ENCODE measurements at regions not wholly inside any gene's neighbourhood (a gene's known extent, or its start where the extent isn't known, plus 50 kb on each side); places are given as distances from the start of the nearest gene placed in this dataset.

DNA sequence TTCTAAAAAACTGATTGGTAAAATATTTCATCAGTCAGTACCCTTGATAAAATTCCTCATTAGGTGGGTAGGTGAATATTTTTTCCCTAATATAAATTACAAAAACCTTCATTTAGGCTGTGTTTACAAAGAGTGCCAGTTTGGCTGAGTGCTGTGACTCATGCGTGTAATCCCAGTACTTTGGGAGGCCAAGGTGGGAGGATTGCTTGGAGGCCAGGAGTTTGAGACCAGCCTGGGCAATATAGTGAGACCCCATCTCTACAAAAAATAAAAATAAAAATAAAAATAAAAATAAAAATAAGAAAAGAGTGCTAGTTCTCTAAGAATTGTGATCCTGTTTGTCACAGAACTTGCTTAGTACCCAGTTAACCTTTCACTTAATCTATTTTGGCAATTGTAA is 398.4 kb upstream of the RGS6 start:
- Histone ChIP-seq H3K27ac (no peak overlapping the region), H3K27me3 (ENCODE audit: low read depth) (no peaks in the 10 kb centered on the region), H3K36me3 (no peaks in the 10 kb centered on the region), H3K4me1 (peaks cover 13% of the 10 kb centered on the region), H3K9me3 (no peaks in the 10 kb centered on the region), H3K4me3 (no peak overlapping the region)
- DNase-seq: no peak
- TF ChIP-seq, protein P1, sequence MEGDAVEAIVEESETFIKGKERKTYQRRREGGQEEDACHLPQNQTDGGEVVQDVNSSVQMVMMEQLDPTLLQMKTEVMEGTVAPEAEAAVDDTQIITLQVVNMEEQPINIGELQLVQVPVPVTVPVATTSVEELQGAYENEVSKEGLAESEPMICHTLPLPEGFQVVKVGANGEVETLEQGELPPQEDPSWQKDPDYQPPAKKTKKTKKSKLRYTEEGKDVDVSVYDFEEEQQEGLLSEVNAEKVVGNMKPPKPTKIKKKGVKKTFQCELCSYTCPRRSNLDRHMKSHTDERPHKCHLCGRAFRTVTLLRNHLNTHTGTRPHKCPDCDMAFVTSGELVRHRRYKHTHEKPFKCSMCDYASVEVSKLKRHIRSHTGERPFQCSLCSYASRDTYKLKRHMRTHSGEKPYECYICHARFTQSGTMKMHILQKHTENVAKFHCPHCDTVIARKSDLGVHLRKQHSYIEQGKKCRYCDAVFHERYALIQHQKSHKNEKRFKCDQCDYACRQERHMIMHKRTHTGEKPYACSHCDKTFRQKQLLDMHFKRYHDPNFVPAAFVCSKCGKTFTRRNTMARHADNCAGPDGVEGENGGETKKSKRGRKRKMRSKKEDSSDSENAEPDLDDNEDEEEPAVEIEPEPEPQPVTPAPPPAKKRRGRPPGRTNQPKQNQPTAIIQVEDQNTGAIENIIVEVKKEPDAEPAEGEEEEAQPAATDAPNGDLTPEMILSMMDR (IDR thresholded peaks at IDR 0.05): no peak
- ATAC-seq: no peak
- intact Hi-C loops (cut with DNase I): no loop called here

DNA sequence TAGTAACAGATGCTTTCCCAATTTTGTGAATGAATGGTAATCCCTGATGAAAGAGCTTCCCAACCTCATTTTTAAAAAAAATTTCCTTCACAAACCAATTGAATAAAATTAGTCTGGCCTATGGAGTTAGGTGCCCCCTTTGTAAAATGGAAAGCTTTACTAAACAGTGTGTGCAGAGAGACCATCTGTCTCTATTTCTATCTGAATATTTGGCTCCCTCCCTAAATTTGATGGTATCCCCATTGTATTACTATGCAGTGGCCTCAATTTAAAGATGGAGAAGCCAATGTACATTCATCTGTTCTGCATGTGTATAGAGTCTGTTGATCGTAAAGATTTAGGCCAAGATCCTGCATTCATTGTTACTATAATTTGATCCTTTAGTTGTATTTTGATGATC is 397.7 kb upstream of the RGS6 start:
- H3K36me3 ChIP-seq: no peaks in the 10 kb centered on the region
- TF ChIP-seq, protein P1 (IDR thresholded peaks at IDR 0.05): no peak
- DNase-seq (no peak), ATAC-seq (no peak)
- H3K9me3 ChIP-seq: no peaks in the 10 kb centered on the region
- H3K27me3 ChIP-seq (ENCODE audit: low read depth): no peaks in the 10 kb centered on the region
- peaks cover 19% of the 10 kb centered on the region for H3K4me1 ChIP-seq
- intact Hi-C loops (cut with DNase I): no loop called here
- H3K4me3 ChIP-seq: no peak overlapping the region
- H3K27ac ChIP-seq: no peak overlapping the region

DNA sequence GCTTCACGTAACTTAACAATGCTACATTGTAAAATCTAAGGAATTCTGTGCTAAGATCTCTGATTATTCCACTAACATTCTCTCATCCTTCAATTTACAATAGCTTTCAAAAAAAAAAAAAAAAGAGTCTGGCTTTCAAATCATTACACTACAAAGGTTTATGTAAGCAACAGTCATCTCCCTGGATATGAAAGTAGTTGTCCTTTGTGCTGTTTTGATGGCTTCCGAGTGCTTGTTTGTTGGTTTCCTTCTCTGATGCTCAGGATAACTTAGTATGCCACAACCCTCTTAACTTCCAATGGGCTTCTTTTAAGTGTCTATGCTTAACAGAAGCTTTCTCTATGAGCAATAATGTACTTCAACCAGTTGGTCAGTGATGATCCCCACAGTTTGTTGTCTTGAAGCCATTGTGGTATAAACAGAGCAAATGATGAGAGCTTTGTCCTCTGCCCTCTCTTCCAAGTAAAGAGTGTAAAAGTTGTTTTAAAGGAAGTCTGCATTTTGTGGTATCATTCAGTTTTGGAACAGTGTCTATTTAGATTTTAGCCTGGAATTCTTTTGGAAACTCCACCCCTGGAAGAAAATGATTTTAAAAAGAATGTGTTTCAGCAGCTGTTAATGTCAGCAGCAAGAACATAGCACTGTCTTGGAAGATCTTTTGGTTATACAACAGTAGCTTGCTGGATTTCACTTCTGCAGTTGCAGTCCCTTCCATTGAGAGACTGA is 396.1 kb upstream of the RGS6 start:
- intact Hi-C loops (cut with DNase I): no loop called here
- TF ChIP-seq, protein P1 (IDR thresholded peaks at IDR 0.05): no peak
- peaks cover 35% of the 10 kb centered on the region for H3K4me1 ChIP-seq

DNA sequence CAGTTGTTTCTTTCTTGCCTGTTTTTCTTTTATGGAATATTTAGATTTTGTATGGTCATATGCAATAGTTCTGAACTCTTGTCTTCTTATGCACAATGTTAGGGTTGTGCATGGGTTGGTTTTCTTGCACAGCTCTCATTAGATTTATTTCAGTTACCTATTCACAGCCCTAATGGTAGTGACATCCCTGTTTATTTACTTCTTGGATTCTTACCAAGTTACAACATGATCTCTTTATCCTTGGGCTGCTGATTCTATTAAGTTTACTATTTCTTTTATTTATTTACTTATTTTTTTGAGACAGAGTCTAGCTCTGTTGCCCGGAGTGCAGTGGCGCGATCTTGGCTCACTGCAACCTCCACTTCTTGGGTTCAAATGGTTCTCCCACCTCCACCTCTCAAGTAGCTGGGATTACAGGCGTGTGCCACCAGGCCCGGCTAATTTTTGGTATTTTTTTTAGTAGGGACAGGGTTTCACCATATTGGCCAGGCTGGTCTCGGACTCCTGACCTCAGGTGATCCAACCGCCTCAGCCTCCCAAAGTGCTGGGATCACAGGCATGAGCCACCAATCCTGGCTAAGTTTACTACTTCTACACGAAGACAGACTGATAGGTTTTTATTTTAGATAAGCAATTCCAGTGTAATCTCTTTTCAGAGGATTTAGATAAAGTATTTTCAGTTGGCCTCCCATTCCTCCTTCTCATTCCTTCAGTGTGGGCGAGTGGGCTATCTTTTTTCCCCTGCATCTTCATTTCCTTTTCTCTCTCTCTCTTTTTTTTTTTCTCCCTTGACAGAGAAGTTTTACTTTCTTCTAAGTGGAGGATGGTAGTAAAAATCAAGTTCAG is 395.1 kb upstream of the RGS6 start:
- DNase-seq (no peak), ATAC-seq (no peak)
- Histone ChIP-seq H3K27ac (no peak overlapping the region), H3K9me3 (no peaks in the 10 kb centered on the region), H3K4me1 (peaks cover 42% of the 10 kb centered on the region), H3K4me3 (no peak overlapping the region), H3K27me3 (ENCODE audit: low read depth) (no peaks in the 10 kb centered on the region), H3K36me3 (no peaks in the 10 kb centered on the region)
- TF ChIP-seq, protein P1 (IDR thresholded peaks at IDR 0.05): no peak
- intact Hi-C loops (cut with DNase I): no loop called here

More for the DNA sequence above, 396.1 kb upstream of the RGS6 start:
- H3K36me3 ChIP-seq: no peaks in the 10 kb centered on the region
- DNase-seq (no peak), ATAC-seq (no peak)
- H3K27me3 ChIP-seq (ENCODE audit: low read depth): no peaks in the 10 kb centered on the region
- no peaks in the 10 kb centered on the region for H3K9me3 ChIP-seq
- H3K27ac ChIP-seq: peak overlapping the region; percentile 34
- no peak overlapping the region for H3K4me3 ChIP-seq

DNA sequence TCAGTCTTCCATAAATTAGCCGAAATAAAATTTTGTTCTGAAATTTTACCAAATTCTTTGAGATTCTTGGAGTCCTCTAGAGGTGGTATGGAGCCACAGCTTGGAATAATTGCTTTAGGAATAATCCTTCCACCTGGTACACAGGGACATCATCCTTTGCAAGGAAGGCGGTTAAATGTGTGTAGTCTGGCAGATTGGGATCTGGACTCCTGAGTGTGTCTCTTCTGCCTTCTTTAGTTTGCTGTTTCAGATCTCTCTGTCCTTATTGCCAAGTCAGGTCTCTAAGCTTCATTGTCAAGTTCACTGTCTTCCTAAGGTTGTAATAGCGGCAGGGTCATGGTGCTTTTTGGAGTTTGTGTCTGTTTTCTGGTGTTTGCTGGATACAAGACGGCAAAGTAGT is 393.9 kb upstream of the RGS6 start:
- H3K27me3 ChIP-seq (ENCODE audit: low read depth): no peaks in the 10 kb centered on the region
- TF ChIP-seq, protein P1 (IDR thresholded peaks at IDR 0.05): no peak
- H3K4me1 ChIP-seq: peaks cover 42% of the 10 kb centered on the region
- H3K9me3 ChIP-seq: no peaks in the 10 kb centered on the region
- intact Hi-C loops (cut with DNase I): no loop called here
- H3K4me3 ChIP-seq: no peak overlapping the region
- H3K36me3 ChIP-seq: no peaks in the 10 kb centered on the region
- ATAC-seq (no peak), DNase-seq (no peak)
- no peak overlapping the region for H3K27ac ChIP-seq
